ENCODE measurements at regions not wholly inside any gene's neighbourhood (a gene's known extent, or its start where the extent isn't known, plus 50 kb on each side); places are given as distances from the start of the nearest gene placed in this dataset.

GRCh38 chr4:131302108-131302507, 1847.0 kb upstream of the PCDH10 start (continued):
- TF ChIP-seq NPAS2 (CRISPR knock-in tag; IDR thresholded peaks at IDR 0.05; ENCODE audit: borderline replicate concordance) (no peak), REST (IDR thresholded peaks at IDR 0.05) (no peak), HEYL (CRISPR knock-in tag; IDR thresholded peaks at IDR 0.05) (no peak)

DNA sequence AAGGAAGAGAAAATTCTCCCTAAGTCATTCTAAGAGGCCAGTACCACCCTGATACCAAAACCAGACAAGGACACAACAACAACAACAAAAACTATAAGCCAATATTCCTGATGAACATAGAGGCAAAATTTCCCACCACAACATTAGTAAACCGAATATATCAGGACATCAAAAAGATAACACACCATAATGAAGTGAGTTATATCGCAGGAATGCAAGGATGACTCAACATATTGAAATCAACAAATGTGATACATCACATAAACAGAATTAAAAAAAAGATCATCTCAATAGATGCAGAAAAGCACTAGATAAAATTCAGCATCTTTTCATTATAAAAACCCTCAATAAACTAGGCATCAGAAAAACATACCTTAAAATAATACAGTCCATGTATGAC, 1844.4 kb upstream of the PCDH10 start:
- FAIRE-seq (no peak), DNase-seq (ENCODE audit: low read depth in 1 of 2, low spot score in 1 of 2) (no peak), ATAC-seq (no peak)
- WGBS (ENCODE audit: missing lambda C conversion rate): 2% methylated on average over 2 of the region's 2 CpGs
- no peaks in the 10 kb centered on the region for H3K9me3 ChIP-seq
- no peak overlapping the region for H3K4me2 ChIP-seq
- CTCF ChIA-PET: no interaction called here
- no peaks in the 10 kb centered on the region for H3K4me1 ChIP-seq
- no peak overlapping the region for H3K27ac ChIP-seq
- H3K4me3 ChIP-seq: no peak overlapping the region
- TF ChIP-seq FOXS1 (CRISPR knock-in tag; IDR thresholded peaks at IDR 0.05) (no peak), BHLHE40 (IDR thresholded peaks at IDR 0.05; ENCODE audit: low read depth, low read length) (no peak), E2F6 (IDR thresholded peaks at IDR 0.05; ENCODE audit: borderline replicate concordance, low read depth) (no peak), KDM5A (IDR thresholded peaks at IDR 0.05) (no peak)
- POLR2A ChIA-PET: no interaction called here

- Histone ChIP-seq H3K4me3 (no peak overlapping the region), H3K27ac (no peak overlapping the region), H3K4me1 (no peaks in the 10 kb centered on the region), H3K9me3 (no peaks in the 10 kb centered on the region), H3K4me2 (no peak overlapping the region)
- WGBS (ENCODE audit: missing lambda C conversion rate): 62% methylated on average over 1 of the region's 1 CpG
- TF ChIP-seq KDM1A (IDR thresholded peaks at IDR 0.05; ENCODE audit: low read depth): no peak
- no peak for FAIRE-seq
- DNase-seq (ENCODE audit: low read depth in 1 of 2, low spot score in 1 of 2): no peak
- ATAC-seq: no peak
- POLR2A ChIA-PET: no interaction called here
- CTCF ChIA-PET: no interaction called here
These were observed 1839.5 kb upstream of the PCDH10 start for GRCh38 chr4:131309628-131310027.

DNA sequence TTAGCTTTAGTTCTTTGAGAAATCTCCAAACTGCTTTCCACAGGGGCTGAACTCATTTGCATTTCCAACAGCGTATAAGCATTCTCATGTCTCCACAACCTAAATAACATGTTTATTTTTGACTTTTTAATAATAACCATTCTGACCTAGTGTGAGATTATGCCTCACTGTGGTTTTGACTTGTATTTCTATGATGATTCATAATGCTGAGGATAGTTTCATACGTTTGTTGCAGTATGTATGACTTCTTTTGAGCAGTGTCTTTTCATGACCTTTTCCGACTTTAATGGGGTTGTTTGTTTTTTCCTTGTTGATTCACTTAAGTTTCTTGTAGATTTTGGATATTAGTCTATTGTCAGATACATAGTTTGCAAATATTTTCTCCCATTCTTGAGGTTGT, 1833.0 kb upstream of the PCDH10 start:
- no peaks in the 10 kb centered on the region for H3K9me3 ChIP-seq
- ChIA-PET CTCF (no interaction called here), POLR2A (no interaction called here)
- DNase-seq (ENCODE audit: low read depth in 1 of 2, low spot score in 1 of 2) (no peak), ATAC-seq (no peak), FAIRE-seq (no peak)
- 27% methylated on average over 3 of the region's 3 CpGs for WGBS (ENCODE audit: missing lambda C conversion rate)
- H3K27ac ChIP-seq: no peak overlapping the region
- TF ChIP-seq RFX5 (IDR thresholded peaks at IDR 0.05): no peak
- TF ChIP-seq KDM5A (IDR thresholded peaks at IDR 0.05): no peak
- no peak for TF ChIP-seq REST (IDR thresholded peaks at IDR 0.05)
- no peak for TF ChIP-seq CHD2 (IDR thresholded peaks at IDR 0.05; ENCODE audit: low read length, partially characterized antibody)
- TF ChIP-seq HOXB13 (CRISPR knock-in tag; IDR thresholded peaks at IDR 0.05; ENCODE audit: low read depth): no peak
- TF ChIP-seq EP300 (IDR thresholded peaks at IDR 0.05): no peak
- H3K4me2 ChIP-seq: no peak overlapping the region
- H3K4me3 ChIP-seq: no peak overlapping the region
- no peaks in the 10 kb centered on the region for H3K4me1 ChIP-seq

Measured in A549 (cell line).